Parathyroid adenoma (tissue), 2 donors: ENCODE measurements at regions not wholly inside any gene's neighbourhood (a gene's known extent, or its start where the extent isn't known, plus 50 kb on each side); places are given as distances from the start of the nearest gene placed in this dataset.

ENCODE experiments used
- H2AFZ ChIP-seq: fragments of 300-600 bp; sonication (generic); one replicate; pipeline ENCODE4 v1.7.0; 2017; ENCODE audit warnings: antibody characterized with exemption, mild to moderate bottlenecking
- H3K27ac ChIP-seq: fragments of 300-600 bp; sonication (generic); one replicate; pipeline ENCODE4 v1.7.0; 2017
- H3K27me3 ChIP-seq: fragments of 300-600 bp; sonication (generic); one replicate; pipeline ENCODE4 v1.7.0; 2017; ENCODE audit warnings: low read length; ENCODE audit not compliant: control insufficient read depth, insufficient read depth
- H3K36me3 ChIP-seq: fragments of 300-600 bp; sonication (generic); one replicate; pipeline ENCODE4 v1.7.0; 2017; ENCODE audit warnings: low read length; ENCODE audit not compliant: control insufficient read depth, insufficient read depth
- H3K4me1 ChIP-seq: fragments of 300-600 bp; sonication (generic); one replicate; pipeline ENCODE4 v1.7.0; 2017; ENCODE audit warnings: control low read depth
- H3K4me2 ChIP-seq: fragments of 300-600 bp; sonication (generic); one replicate; pipeline ENCODE4 v1.7.0; 2017; ENCODE audit warnings: low read length
- H3K4me3 ChIP-seq: fragments of 300-600 bp; sonication (generic); one replicate; pipeline ENCODE4 v1.7.0; 2017; ENCODE audit warnings: low read depth, low read length
- H3K79me2 ChIP-seq: fragments of 300-600 bp; sonication (generic); one replicate; pipeline ENCODE4 v1.7.0; 2017; ENCODE audit warnings: control low read depth
- H3K9ac ChIP-seq: fragments of 300-600 bp; sonication (generic); one replicate; pipeline ENCODE4 v1.7.0; 2017; ENCODE audit warnings: mild to moderate bottlenecking
- H3K9me3 ChIP-seq: fragments of 300-600 bp; sonication (generic); one replicate; pipeline ENCODE4 v1.7.0; 2017; ENCODE audit warnings: low read length; ENCODE audit not compliant: control insufficient read depth
- CTCF ChIP-seq: fragments of 300-600 bp; sonication (generic); IDR thresholded peaks from one replicate; pipeline ENCODE4 v1.7.0; 2017; ENCODE audit warnings: antibody characterized with exemption, mild to moderate bottlenecking
- donor health status: primary hyperparathyroidism.

GRCh38 chr17:77542011-77542410 lies 401.2 kb downstream of the SEC14L1 start:
- H3K27me3 ChIP-seq = no peaks in the 10 kb centered on the region
- no peaks in the 10 kb centered on the region for H3K36me3 ChIP-seq
- no peak overlapping the region for H2AFZ ChIP-seq
- no peak overlapping the region for H3K9ac ChIP-seq
- H3K4me2 ChIP-seq = no peak overlapping the region
- no peak overlapping the region for H3K27ac ChIP-seq
- no peaks in the 10 kb centered on the region for H3K4me1 ChIP-seq
- TF ChIP-seq CTCF = no peak
- H3K79me2 ChIP-seq = no peaks in the 10 kb centered on the region
- H3K9me3 ChIP-seq = no peaks in the 10 kb centered on the region
- H3K4me3 ChIP-seq = no peak overlapping the region

GRCh38 chr17:77542551-77543490 lies 402.1 kb downstream of the SEC14L1 start:
- Histone ChIP-seq H3K36me3 (no peaks in the 10 kb centered on the region), H3K9ac (no peak overlapping the region), H3K4me1 (no peaks in the 10 kb centered on the region), H3K27ac (no peak overlapping the region), H3K27me3 (no peaks in the 10 kb centered on the region), H3K4me2 (no peak overlapping the region), H3K9me3 (no peaks in the 10 kb centered on the region), H3K79me2 (no peaks in the 10 kb centered on the region), H3K4me3 (no peak overlapping the region), H2AFZ (no peak overlapping the region)
- peak; percentile 97 for TF ChIP-seq CTCF

GRCh38 chr17:77543801-77544200 lies 403.0 kb downstream of the SEC14L1 start:
- Histone ChIP-seq H3K27ac (no peak overlapping the region), H3K27me3 (no peaks in the 10 kb centered on the region), H3K9me3 (no peaks in the 10 kb centered on the region), H2AFZ (no peak overlapping the region), H3K4me1 (no peaks in the 10 kb centered on the region), H3K79me2 (no peaks in the 10 kb centered on the region), H3K4me3 (no peak overlapping the region), H3K36me3 (no peaks in the 10 kb centered on the region), H3K9ac (no peak overlapping the region), H3K4me2 (no peak overlapping the region)
- no peak for TF ChIP-seq CTCF

GRCh38 chr17:77544347-77545110 lies 403.8 kb downstream of the SEC14L1 start:
- no peak overlapping the region for H3K4me3 ChIP-seq
- no peak overlapping the region for H2AFZ ChIP-seq
- no peaks in the 10 kb centered on the region for H3K36me3 ChIP-seq
- H3K9ac ChIP-seq = no peak overlapping the region
- no peak overlapping the region for H3K4me2 ChIP-seq
- no peaks in the 10 kb centered on the region for H3K27me3 ChIP-seq
- H3K79me2 ChIP-seq = no peaks in the 10 kb centered on the region
- H3K9me3 ChIP-seq = no peaks in the 10 kb centered on the region
- no peak overlapping the region for H3K27ac ChIP-seq
- no peaks in the 10 kb centered on the region for H3K4me1 ChIP-seq
- no peak for TF ChIP-seq CTCF
